ENCODE measurements at regions not wholly inside any gene's neighbourhood (a gene's known extent, or its start where the extent isn't known, plus 50 kb on each side); places are given as distances from the start of the nearest gene placed in this dataset.
"Not testable (repeated sequence)": the region's sequence is repeated elsewhere in the genome, so short reads cannot be mapped to it uniquely, and the experiment has no call there.

- DNase-seq (no peak), ATAC-seq (no peak)
- no peaks in the 10 kb centered on the region for H3K27me3 ChIP-seq (ENCODE audit: low read depth)
- H3K4me1 ChIP-seq, result no peaks in the 10 kb centered on the region
- intact Hi-C loops (cut with DNase I), result no loop called here
- H3K4me3 ChIP-seq, result no peak overlapping the region
- H3K9me3 ChIP-seq, result no peaks in the 10 kb centered on the region
- no peaks in the 10 kb centered on the region for H3K36me3 ChIP-seq
- H3K27ac ChIP-seq, result no peak overlapping the region
- no peak for TF ChIP-seq CTCF (IDR thresholded peaks at IDR 0.05)
Observed at GRCh38 chr1:87403061-87403820, 74.6 kb downstream of the LMO4 start.

GRCh38 chr1:87404296-87404695 is 75.6 kb downstream of the LMO4 start:
- DNase-seq, result no peak
- no peak for ATAC-seq
- no peaks in the 10 kb centered on the region for H3K36me3 ChIP-seq
- H3K4me1 ChIP-seq, result no peaks in the 10 kb centered on the region
- no peaks in the 10 kb centered on the region for H3K9me3 ChIP-seq
- no peak overlapping the region for H3K4me3 ChIP-seq
- TF ChIP-seq CTCF (IDR thresholded peaks at IDR 0.05), result no peak
- no peaks in the 10 kb centered on the region for H3K27me3 ChIP-seq (ENCODE audit: low read depth)
- no peak overlapping the region for H3K27ac ChIP-seq
- intact Hi-C loops (cut with DNase I), result no loop called here

GRCh38 chr1:87408665-87409248 is 80.1 kb downstream of the LMO4 start:
- no peak overlapping the region for H3K4me3 ChIP-seq
- no peak overlapping the region for H3K27ac ChIP-seq
- H3K9me3 ChIP-seq, result no peaks in the 10 kb centered on the region
- H3K27me3 ChIP-seq (ENCODE audit: low read depth), result no peaks in the 10 kb centered on the region
- TF ChIP-seq CTCF (IDR thresholded peaks at IDR 0.05), result no peak
- ATAC-seq (no peak), DNase-seq (no peak)
- no peaks in the 10 kb centered on the region for H3K36me3 ChIP-seq
- no peaks in the 10 kb centered on the region for H3K4me1 ChIP-seq
- intact Hi-C loops (cut with DNase I), result no loop called here

- H3K27me3 ChIP-seq (ENCODE audit: low read depth), result no peaks in the 10 kb centered on the region
- H3K27ac ChIP-seq, result no peak overlapping the region
- intact Hi-C loops (cut with DNase I), result no loop called here
- no peaks in the 10 kb centered on the region for H3K4me1 ChIP-seq
- ATAC-seq, result no peak
- no peaks in the 10 kb centered on the region for H3K36me3 ChIP-seq
- H3K4me3 ChIP-seq, result no peak overlapping the region
- DNase-seq, result no peak
- TF ChIP-seq CTCF (IDR thresholded peaks at IDR 0.05), result no peak
- H3K9me3 ChIP-seq, result no peaks in the 10 kb centered on the region
Observed at GRCh38 chr1:87410776-87411480, 82.2 kb downstream of the LMO4 start.

GRCh38 chr1:87413846-87414245 is 85.2 kb downstream of the LMO4 start:
- H3K36me3 ChIP-seq, result not testable (repeated sequence)

GRCh38 chr1:87418048-87418447 is 89.4 kb downstream of the LMO4 start:
- Histone ChIP-seq H3K27ac (no peak overlapping the region), H3K36me3 (no peaks in the 10 kb centered on the region), H3K9me3 (no peaks in the 10 kb centered on the region), H3K4me3 (no peak overlapping the region), H3K27me3 (ENCODE audit: low read depth) (no peaks in the 10 kb centered on the region), H3K4me1 (no peaks in the 10 kb centered on the region)
- DNase-seq (no peak), ATAC-seq (no peak)
- intact Hi-C loops (cut with DNase I), result no loop called here
- TF ChIP-seq CTCF (IDR thresholded peaks at IDR 0.05), result no peak

More at GRCh38 chr1:87413846-87414245, 85.2 kb downstream of the LMO4 start:
- H3K4me3 ChIP-seq; ATAC-seq; H3K4me1 ChIP-seq; H3K27ac ChIP-seq; intact Hi-C loops (cut with DNase I); H3K27me3 ChIP-seq (ENCODE audit: low read depth); DNase-seq; H3K9me3 ChIP-seq: not testable (repeated sequence)
